Ishikawa (cell line): ENCODE measurements at regions not wholly inside any gene's neighbourhood (a gene's known extent, or its start where the extent isn't known, plus 50 kb on each side); places are given as distances from the start of the nearest gene placed in this dataset.

ENCODE experiments used
- CEBPB ChIP-seq: IDR thresholded peaks from 2 replicates; pipeline ENCODE4 v1.6.1; 2012
- CREB1 ChIP-seq: IDR thresholded peaks from 2 replicates; pipeline ENCODE4 v1.6.1; 2012; ENCODE audit warnings: low read depth
- EGR1 ChIP-seq: IDR thresholded peaks from 2 replicates; pipeline ENCODE4 v1.6.1; 2012
- EP300 ChIP-seq: IDR thresholded peaks from 2 replicates; pipeline ENCODE4 v1.6.1; 2012; ENCODE audit warnings: borderline replicate concordance
- FOXM1 ChIP-seq: IDR thresholded peaks from 2 replicates; pipeline ENCODE4 v1.6.1; 2012; ENCODE audit warnings: low read depth, borderline replicate concordance
- MAX ChIP-seq: IDR thresholded peaks from 2 replicates; pipeline ENCODE4 v1.6.1; 2012
- NFIC ChIP-seq: IDR thresholded peaks from 2 replicates; pipeline ENCODE4 v1.6.1; 2012
- RAD21 ChIP-seq: IDR thresholded peaks from 2 replicates; pipeline ENCODE4 v1.6.1; 2012; ENCODE audit warnings: low read depth
- REST ChIP-seq: IDR thresholded peaks from 2 replicates; pipeline ENCODE4 v1.6.1; 2012; ENCODE audit warnings: low read depth, mild to moderate bottlenecking
- TAF1 ChIP-seq: IDR thresholded peaks from 2 replicates; pipeline ENCODE4 v1.6.1; 2012; ENCODE audit warnings: low read depth, mild to moderate bottlenecking
- TCF12 ChIP-seq: IDR thresholded peaks from 2 replicates; pipeline ENCODE4 v1.6.1; 2012; ENCODE audit warnings: low read depth
- TEAD4 ChIP-seq: IDR thresholded peaks from 2 replicates; pipeline ENCODE4 v1.6.1; 2012
- USF1 ChIP-seq: IDR thresholded peaks from 2 replicates; pipeline ENCODE4 v1.6.1; 2012
- YY1 ChIP-seq: IDR thresholded peaks from 2 replicates; pipeline ENCODE4 v1.6.1; 2012; ENCODE audit warnings: low read depth
- ZBTB7A ChIP-seq: IDR thresholded peaks from 2 replicates; pipeline ENCODE4 v1.6.1; 2012; ENCODE audit warnings: low read depth

GRCh38 chr19:13689085-13689484, 75.2 kb upstream of the MRI1 start:
- TF ChIP-seq EGR1 (no peak), USF1 (peak; percentile 92), MAX (peak; percentile 41; the same call in 1 of the 2 replicates)

GRCh38 chr19:13684021-13684420, 80.3 kb upstream of the MRI1 start:
- TF ChIP-seq REST (no peak), NFIC (no peak), YY1 (no peak), MAX (no peak), CEBPB (no peak)

- TF ChIP-seq EP300 = no peak
Measured at GRCh38 chr19:13681509-13681908, 82.8 kb upstream of the MRI1 start.

- TF ChIP-seq YY1 (peak; percentile 78), CREB1 (peak; percentile 64), USF1 (peak; percentile 87)
Measured at GRCh38 chr19:13672480-13673175, 91.7 kb upstream of the MRI1 start.

- TF ChIP-seq TAF1 (no peak), YY1 (no peak), USF1 (no peak), MAX (no peak), TCF12 (no peak), CREB1 (no peak), NFIC (no peak)
Measured at GRCh38 chr19:13670846-13671245, 93.5 kb upstream of the MRI1 start.

- TF ChIP-seq TEAD4 (no peak), MAX (no peak), CREB1 (no peak), TCF12 (no peak), TAF1 (no peak), FOXM1 (no peak), USF1 (no peak), CEBPB (no peak), EGR1 (no peak)
Measured at GRCh38 chr19:13669780-13670355, 94.5 kb upstream of the MRI1 start.

- no peak for TF ChIP-seq EP300
- TF ChIP-seq USF1 = peak; percentile 43; the same call in 1 of the 2 replicates
Measured at GRCh38 chr19:13668964-13669363, 95.4 kb upstream of the MRI1 start.

GRCh38 chr19:13666165-13666564, 98.2 kb upstream of the MRI1 start:
- no peak for TF ChIP-seq ZBTB7A
- TF ChIP-seq REST = no peak
- TF ChIP-seq TAF1 = no peak
- no peak for TF ChIP-seq TCF12
- no peak for TF ChIP-seq YY1
- no peak for TF ChIP-seq MAX
- no peak for TF ChIP-seq TEAD4
- TF ChIP-seq CEBPB = no peak
- TF ChIP-seq EP300 = no peak
- no peak for TF ChIP-seq USF1
- no peak for TF ChIP-seq NFIC
- no peak for TF ChIP-seq EGR1
- TF ChIP-seq FOXM1 = no peak
- TF ChIP-seq CREB1 = no peak
- TF ChIP-seq RAD21 = no peak
